ENCODE measurements at regions not wholly inside any gene's neighbourhood (a gene's known extent, or its start where the extent isn't known, plus 50 kb on each side); places are given as distances from the start of the nearest gene placed in this dataset.

DNA sequence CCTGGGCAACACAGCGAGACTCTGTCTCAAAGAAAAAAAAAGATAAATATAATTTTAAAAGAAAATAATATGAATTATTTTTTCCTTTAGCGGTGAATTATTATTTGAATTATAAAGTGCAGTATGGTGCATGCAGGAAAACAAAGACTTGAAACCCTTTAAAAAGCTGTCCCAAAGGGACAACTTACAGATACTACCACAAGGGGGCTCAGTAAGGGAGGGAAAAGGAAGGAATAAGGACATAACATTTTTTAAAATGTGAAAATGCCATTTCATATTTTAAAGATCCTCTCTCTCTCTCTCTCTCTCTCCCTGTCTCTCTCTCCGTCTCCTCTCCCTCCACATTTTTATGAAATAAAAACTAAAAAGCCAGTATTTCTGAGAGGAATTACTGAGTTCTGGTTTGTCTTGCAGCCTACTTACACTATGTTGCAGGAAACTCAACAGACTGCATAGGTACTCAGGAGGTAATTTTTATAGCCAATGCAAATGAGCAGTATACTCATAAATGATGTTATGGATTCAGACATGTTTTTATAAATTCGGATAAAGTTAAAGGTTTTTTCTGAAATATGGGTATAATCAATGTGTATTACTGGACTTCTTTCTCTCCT lies 455.0 kb upstream of the GJE1 start:
- no peak for DNase-seq
- TF ChIP-seq POLR2A (IDR thresholded peaks at IDR 0.05) (no peak), CTCF (IDR thresholded peaks at IDR 0.05) (peak in 1 of 3 experiments; percentile 75)
- H3K9me3 ChIP-seq: no peaks in the 10 kb centered on the region
- no peaks in the 10 kb centered on the region for H3K36me3 ChIP-seq (ENCODE audit: low read depth, missing control alignments)
- H3K27ac ChIP-seq: no peak overlapping the region
- WGBS, 2 donors: 57 to 59% methylated on average over 4 of the region's 4 CpGs
- no peaks in the 10 kb centered on the region for H3K4me1 ChIP-seq
- no peaks in the 10 kb centered on the region for H3K27me3 ChIP-seq
- intact Hi-C loops (cut with DNase I; ENCODE audit: low total_unique reads): no loop called here
- H3K4me3 ChIP-seq: no peak overlapping the region

DNA sequence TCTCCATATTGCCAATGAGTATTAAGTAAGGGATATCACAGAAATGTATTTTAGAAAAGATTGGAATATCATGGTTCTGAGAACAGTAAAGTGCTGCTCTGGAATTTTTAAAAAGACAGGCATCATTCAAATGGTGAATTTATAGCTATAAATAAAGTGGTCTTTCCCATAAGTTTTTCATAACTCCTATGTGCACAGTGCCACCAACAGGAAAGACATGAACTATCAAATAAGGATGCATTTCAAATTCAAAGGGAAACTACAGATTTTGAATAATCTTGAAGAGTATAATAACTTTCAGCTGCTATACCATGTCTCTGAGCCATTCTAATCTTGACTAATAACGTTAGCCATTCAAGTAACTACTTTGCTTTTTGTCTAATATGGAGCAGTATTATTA lies 456.8 kb upstream of the GJE1 start:
- TF ChIP-seq POLR2A (IDR thresholded peaks at IDR 0.05) (no peak), CTCF (IDR thresholded peaks at IDR 0.05) (peak in 1 of 3 experiments; percentile 13)
- Histone ChIP-seq H3K4me3 (no peak overlapping the region), H3K27ac (no peak overlapping the region), H3K4me1 (no peaks in the 10 kb centered on the region), H3K9me3 (no peaks in the 10 kb centered on the region), H3K27me3 (no peaks in the 10 kb centered on the region), H3K36me3 (ENCODE audit: low read depth, missing control alignments) (no peaks in the 10 kb centered on the region)
- DNase-seq: no peak
- WGBS, 2 donors: 31 to 41% methylated on average over 1 of the region's 1 CpG
- intact Hi-C loops (cut with DNase I; ENCODE audit: low total_unique reads): no loop called here

GRCh38 chr6:141669141-141669540 lies 463.6 kb upstream of the GJE1 start:
- Histone ChIP-seq H3K27ac (no peak overlapping the region), H3K4me1 (no peaks in the 10 kb centered on the region), H3K36me3 (ENCODE audit: low read depth, missing control alignments) (no peaks in the 10 kb centered on the region), H3K4me3 (no peak overlapping the region), H3K27me3 (no peaks in the 10 kb centered on the region), H3K9me3 (no peaks in the 10 kb centered on the region)
- DNase-seq: no peak
- intact Hi-C loops (cut with DNase I; ENCODE audit: low total_unique reads): no loop called here
- TF ChIP-seq CTCF (IDR thresholded peaks at IDR 0.05): no peak
- TF ChIP-seq POLR2A (IDR thresholded peaks at IDR 0.05): no peak
- WGBS, 2 donors: 81 to 91% methylated on average over 6 to 7 of the region's 7 CpGs

DNA sequence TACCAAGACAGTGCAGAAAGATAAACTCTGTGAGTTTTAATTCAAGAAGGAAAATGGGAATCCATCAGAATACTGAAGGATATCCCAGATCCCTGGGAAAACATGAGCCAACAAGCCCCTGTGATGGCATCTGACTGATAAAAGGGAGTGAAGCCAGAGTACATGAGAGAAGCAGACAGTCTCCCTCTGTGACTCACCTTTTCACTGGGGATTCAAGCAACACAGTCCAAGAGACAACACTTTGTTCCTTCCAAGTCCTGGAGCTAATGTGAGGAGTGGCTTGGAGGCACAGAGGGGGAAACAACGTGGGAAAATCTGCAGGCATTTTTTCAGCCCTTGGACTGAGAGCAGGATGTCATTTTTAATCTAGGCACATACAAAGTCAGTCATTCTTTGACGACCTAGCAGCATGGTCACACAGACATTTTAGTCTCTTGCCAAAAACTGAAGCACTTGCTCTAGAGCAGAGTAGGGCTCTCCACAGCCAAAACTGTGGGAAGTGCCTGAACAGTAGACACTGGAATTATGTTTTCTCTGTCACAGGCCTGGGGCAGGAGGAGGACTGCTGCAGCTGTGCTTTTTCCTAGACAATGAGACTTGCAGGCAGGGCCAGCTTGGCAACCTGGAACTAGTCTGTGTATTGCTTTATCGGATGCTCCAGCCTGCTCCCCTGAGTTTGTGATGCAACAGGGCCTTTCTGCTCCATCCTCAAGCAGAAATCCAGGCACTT lies 465.0 kb upstream of the GJE1 start:
- 40 to 48% methylated on average over 2 to 3 of the region's 3 CpGs for WGBS, 2 donors

More for the DNA sequence above, 465.0 kb upstream of the GJE1 start:
- no peaks in the 10 kb centered on the region for H3K4me1 ChIP-seq
- no peak overlapping the region for H3K4me3 ChIP-seq
- intact Hi-C loops (cut with DNase I; ENCODE audit: low total_unique reads): no loop called here
- DNase-seq: no peak
- H3K36me3 ChIP-seq (ENCODE audit: low read depth, missing control alignments): no peaks in the 10 kb centered on the region
- H3K27me3 ChIP-seq: no peaks in the 10 kb centered on the region
- no peaks in the 10 kb centered on the region for H3K9me3 ChIP-seq
- TF ChIP-seq CTCF (IDR thresholded peaks at IDR 0.05): no peak
- TF ChIP-seq POLR2A (IDR thresholded peaks at IDR 0.05): no peak
- no peak overlapping the region for H3K27ac ChIP-seq
